HUES64 (cell line): ENCODE measurements at regions not wholly inside any gene's neighbourhood (a gene's known extent, or its start where the extent isn't known, plus 50 kb on each side); places are given as distances from the start of the nearest gene placed in this dataset.
"Not testable (repeated sequence)": the region's sequence is repeated elsewhere in the genome, so short reads cannot be mapped to it uniquely, and the experiment has no call there.

ENCODE experiments used
- H3K27ac ChIP-seq: 2 replicates; pipeline ENCODE4 v1.7.0; 2013; ENCODE audit warnings: low read depth, low read length, inconsistent platforms
- H3K27me3 ChIP-seq: 2 replicates; pipeline ENCODE4 v1.6.1; 2013; ENCODE audit warnings: mild to moderate bottlenecking, low read length; ENCODE audit not compliant: insufficient read depth
- H3K36me3 ChIP-seq: 2 replicates; pipeline ENCODE4 v1.6.1; 2013; ENCODE audit warnings: mild to moderate bottlenecking, low read length; ENCODE audit not compliant: insufficient read depth
- H3K4me1 ChIP-seq: 2 replicates; pipeline ENCODE4 v1.6.1; 2013; ENCODE audit warnings: mild to moderate bottlenecking, low read length, moderate library complexity; ENCODE audit not compliant: insufficient read depth
- H3K4me3 ChIP-seq: 2 replicates; pipeline ENCODE4 v1.5.1; 2013; ENCODE audit warnings: mild to moderate bottlenecking, low read length, moderate library complexity
- H3K9ac ChIP-seq: 2 replicates; pipeline ENCODE4 v1.6.1; 2013; ENCODE audit warnings: mild to moderate bottlenecking, low read depth, low read length
- H3K9me3 ChIP-seq: 2 replicates; pipeline ENCODE4 v1.6.1; 2013; ENCODE audit warnings: low read depth, low read length; ENCODE audit not compliant: insufficient read depth
- WGBS: fragments of 150-250, 120-280 bp; methylation state at CpG from one replicate; pipeline ENCODE4 v1.1.7; 2013; ENCODE audit warnings: missing lambda C conversion rate; 5-methylcytosine and 5-hydroxymethylcytosine counted together

DNA sequence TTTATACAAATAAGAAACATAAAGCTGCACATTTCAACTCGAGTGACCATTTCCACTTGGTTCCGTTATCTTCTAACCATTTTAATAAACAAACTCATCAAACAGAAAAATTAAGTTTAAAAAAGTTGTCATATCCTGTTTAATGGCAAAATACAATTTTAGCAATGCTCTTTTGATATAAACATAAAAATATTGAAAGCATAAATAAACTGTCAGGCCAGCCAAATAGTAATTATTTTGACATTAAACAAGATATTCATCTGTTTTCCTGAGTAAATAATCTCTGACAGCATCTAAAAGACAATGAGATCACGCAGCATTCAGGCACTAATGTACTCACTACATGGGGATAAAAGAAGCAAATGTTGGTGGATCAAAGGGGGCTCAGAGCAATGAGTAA is 145.3 kb upstream of the ATP5MC3 start:
- H3K9ac ChIP-seq, result no peak overlapping the region
- no peak overlapping the region for H3K27ac ChIP-seq
- H3K9me3 ChIP-seq, result peaks cover 26% of the 10 kb centered on the region
- H3K4me1 ChIP-seq, result no peaks in the 10 kb centered on the region
- H3K36me3 ChIP-seq, result no peaks in the 10 kb centered on the region
- over 99% methylated on average over 3 of the region's 3 CpGs for WGBS
- no peaks in the 10 kb centered on the region for H3K27me3 ChIP-seq
- H3K4me3 ChIP-seq, result no peak overlapping the region

DNA sequence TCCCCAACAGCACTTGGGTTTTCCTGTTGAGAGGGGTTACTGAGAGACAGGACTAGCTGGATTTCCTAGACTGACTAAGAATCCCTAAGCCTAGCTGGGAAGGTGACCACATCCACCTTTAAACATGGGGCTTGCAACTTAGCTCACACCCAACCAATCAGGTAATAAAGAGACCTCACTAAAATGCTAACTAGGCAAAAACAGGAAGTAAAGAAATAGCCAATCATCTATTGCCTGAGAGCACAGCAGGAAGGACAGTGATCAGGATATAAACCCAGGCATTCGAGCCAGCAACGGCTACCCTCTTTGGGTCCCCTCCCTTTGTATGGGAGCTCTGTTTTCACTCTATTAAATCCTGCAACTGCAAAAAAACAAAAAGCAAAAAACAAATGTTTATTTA is 144.7 kb upstream of the ATP5MC3 start:
- 100% methylated on average over 2 of the region's 2 CpGs for WGBS
- H3K27ac ChIP-seq, H3K36me3 ChIP-seq, H3K27me3 ChIP-seq, H3K4me3 ChIP-seq, H3K4me1 ChIP-seq, H3K9ac ChIP-seq: not testable (repeated sequence)
- H3K9me3 ChIP-seq, result peaks cover 26% of the 10 kb centered on the region

DNA sequence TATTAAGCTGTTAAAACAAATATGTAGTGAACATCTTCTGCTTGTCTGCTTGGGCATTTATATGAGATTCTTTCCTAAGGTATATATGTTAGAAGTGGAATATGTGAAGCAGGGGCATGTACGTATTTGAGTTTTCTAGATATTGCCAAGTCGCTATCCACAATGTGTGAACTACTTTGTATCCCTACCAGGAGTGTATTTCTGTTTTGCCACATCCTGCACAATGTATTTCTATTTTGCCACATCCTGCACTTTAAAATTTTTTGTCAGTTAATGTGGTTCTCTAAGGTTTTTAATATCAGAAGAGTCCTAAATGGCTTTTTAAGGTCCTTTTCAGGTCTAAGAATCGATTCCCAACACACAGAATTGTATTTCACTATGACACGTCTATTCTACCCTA is 141.7 kb upstream of the ATP5MC3 start:
- H3K27me3 ChIP-seq, result no peaks in the 10 kb centered on the region
- WGBS, result 85% methylated on average over 4 of the region's 4 CpGs
- peaks cover 26% of the 10 kb centered on the region for H3K9me3 ChIP-seq
- H3K36me3 ChIP-seq, result no peaks in the 10 kb centered on the region
- H3K27ac ChIP-seq, result no peak overlapping the region
- no peak overlapping the region for H3K9ac ChIP-seq
- H3K4me3 ChIP-seq, result no peak overlapping the region
- H3K4me1 ChIP-seq, result no peaks in the 10 kb centered on the region

DNA sequence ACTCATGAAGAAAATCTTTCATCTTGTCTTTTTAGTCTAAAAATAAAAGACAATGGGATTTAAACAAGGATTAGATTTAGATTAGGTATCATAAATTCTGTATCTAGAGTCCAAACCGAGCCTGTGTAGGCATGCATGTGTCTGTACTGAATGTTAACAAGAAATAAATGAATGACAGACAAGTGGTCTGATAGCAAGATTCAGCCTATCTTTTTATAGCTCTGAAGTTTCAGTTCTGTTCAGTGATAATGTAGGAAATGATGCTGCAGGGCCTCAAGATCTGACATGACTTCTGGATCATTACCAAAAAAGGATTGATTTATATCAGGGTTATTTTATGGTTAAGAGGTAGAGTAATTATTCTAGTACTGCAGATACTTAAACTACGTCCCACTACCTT is 137.0 kb upstream of the ATP5MC3 start:
- 82% methylated on average over 1 of the region's 2 CpGs for WGBS
- H3K9me3 ChIP-seq, result no peaks in the 10 kb centered on the region
- H3K27me3 ChIP-seq, result no peaks in the 10 kb centered on the region
- H3K4me3 ChIP-seq, result no peak overlapping the region
- H3K36me3 ChIP-seq, result no peaks in the 10 kb centered on the region
- no peaks in the 10 kb centered on the region for H3K4me1 ChIP-seq
- H3K9ac ChIP-seq, result no peak overlapping the region
- H3K27ac ChIP-seq, result no peak overlapping the region

DNA sequence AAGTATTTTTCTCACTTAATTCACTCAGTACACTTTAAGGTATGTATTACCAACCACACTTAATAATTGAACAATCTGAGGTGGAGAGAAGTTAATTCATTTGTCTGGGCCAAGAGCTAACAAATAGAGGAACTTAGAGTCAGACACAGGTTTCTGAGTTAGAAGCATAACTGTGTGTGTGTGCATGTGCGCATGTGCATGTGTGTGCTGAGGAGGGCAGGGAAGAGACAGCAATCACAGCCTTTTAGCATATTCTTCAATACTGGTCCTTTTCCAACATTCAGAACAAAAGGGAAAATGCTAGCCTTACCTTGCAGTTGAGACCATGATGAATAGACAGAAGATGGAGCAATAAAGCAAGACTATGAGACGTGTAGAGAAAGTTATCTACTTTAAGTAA is 136.2 kb upstream of the ATP5MC3 start:
- H3K27me3 ChIP-seq, result no peaks in the 10 kb centered on the region
- no peaks in the 10 kb centered on the region for H3K36me3 ChIP-seq
- no peak overlapping the region for H3K9ac ChIP-seq
- H3K27ac ChIP-seq, result no peak overlapping the region
- no peaks in the 10 kb centered on the region for H3K4me1 ChIP-seq
- no peak overlapping the region for H3K4me3 ChIP-seq
- no peaks in the 10 kb centered on the region for H3K9me3 ChIP-seq
- WGBS, result 100% methylated on average over 1 of the region's 2 CpGs

DNA sequence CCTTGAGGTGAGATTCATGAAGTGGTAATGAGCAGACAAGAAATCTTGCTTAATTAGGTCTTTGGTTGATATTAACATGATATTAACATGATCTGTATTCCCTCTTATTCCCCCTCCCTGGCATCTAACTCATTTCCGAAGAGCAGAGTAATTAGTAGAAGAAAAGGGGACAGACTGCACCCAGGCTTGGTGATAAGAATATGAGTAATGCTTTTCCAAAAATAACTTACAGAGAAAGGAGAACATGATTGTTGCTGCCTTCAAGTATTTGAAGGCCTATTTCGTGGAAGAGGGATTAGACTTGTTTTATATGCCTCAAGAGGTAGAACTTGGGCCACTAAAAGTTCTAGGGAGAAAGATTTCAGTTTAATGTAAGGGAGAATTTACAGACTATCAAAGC is 130.6 kb upstream of the ATP5MC3 start:
- Histone ChIP-seq H3K9me3 (no peaks in the 10 kb centered on the region), H3K9ac (no peak overlapping the region), H3K27me3 (no peaks in the 10 kb centered on the region), H3K4me1 (peaks cover 16% of the 10 kb centered on the region; the same call in 1 of the 2 replicates), H3K4me3 (no peak overlapping the region), H3K27ac (no peak overlapping the region), H3K36me3 (no peaks in the 10 kb centered on the region)
- WGBS, result 87% methylated on average over 2 of the region's 2 CpGs

DNA sequence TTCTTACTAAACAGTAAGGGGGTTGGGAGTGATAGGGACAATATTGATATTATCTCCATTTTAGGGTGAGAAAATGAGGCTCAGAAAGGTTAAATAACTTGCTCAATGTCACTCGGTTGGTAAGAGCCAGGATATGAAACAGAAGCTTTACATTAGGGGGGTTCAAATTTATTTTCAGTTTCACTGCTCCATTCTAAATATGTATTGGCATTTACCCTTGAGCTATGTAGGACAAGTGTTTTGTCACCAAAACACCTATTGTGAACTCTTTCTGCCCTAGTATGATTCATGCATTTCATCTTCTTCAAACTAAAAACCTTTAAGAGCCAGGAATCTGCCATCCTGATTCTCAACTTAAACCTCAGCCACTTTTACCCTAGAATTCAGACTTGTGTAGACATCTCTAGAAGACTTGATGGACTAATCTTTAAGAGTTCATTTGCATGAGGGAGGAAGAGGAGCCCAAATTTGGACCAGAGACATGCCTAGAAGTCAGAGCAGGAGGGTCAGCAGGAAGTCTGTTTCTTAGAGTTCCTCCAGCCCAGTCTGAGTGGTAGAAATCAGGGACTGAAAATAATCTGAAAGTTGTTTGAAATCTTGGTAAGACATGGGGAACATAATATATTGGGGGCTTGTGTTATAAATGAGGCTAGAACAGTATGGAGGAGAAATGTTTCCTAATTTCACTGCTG is 129.4 kb upstream of the ATP5MC3 start:
- Histone ChIP-seq H3K27me3 (no peaks in the 10 kb centered on the region), H3K9me3 (no peaks in the 10 kb centered on the region), H3K4me1 (peaks cover 16% of the 10 kb centered on the region; the same call in 1 of the 2 replicates), H3K9ac (no peak overlapping the region), H3K36me3 (no peaks in the 10 kb centered on the region), H3K4me3 (no peak overlapping the region), H3K27ac (no peak overlapping the region)
- 94% methylated on average over 1 of the region's 1 CpG for WGBS

DNA sequence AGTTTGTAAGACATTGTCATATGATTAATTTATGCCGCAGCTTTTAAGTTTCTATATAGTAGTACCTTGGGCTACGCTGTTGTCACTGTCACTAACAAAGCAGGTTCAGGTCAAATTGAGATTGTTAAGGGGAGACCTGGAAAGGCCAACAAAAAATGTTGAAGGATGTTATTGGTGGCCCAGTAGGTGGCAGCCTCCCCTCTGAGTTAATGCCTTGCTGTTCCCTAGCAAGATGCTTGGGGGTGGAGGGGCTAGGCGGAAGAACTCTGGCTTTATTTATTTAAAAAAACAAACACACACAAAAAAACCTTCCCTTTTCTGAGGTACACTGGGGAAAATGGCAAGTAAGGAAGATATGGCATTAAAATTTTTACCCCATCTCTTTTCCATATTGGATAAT is 128.3 kb upstream of the ATP5MC3 start:
- H3K9me3 ChIP-seq, result no peaks in the 10 kb centered on the region
- H3K4me3 ChIP-seq, result no peak overlapping the region
- no peaks in the 10 kb centered on the region for H3K36me3 ChIP-seq
- no peak overlapping the region for H3K27ac ChIP-seq
- H3K27me3 ChIP-seq, result no peaks in the 10 kb centered on the region
- no peak overlapping the region for H3K9ac ChIP-seq
- peaks cover 16% of the 10 kb centered on the region; the same call in 1 of the 2 replicates for H3K4me1 ChIP-seq
- 35% methylated on average over 2 of the region's 3 CpGs for WGBS

DNA sequence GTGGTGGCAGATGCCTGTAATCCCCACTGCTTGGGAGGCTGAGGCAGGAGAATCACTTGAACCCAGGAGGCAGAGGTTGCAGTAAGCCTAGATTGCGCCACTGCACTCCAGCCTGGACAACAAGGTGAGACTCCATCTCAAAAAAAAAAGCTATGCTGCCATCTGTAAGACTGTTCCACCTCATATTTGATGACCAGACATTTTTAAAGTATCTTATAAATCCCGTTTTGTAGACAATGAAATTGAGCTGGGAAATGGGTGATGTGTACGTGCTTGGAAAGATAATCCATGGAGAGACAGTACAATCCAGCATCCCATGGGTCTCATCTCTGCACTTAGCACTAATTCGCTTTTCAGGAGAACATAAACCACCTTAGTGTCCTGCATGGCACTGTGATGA is 126.5 kb upstream of the ATP5MC3 start:
- no peak overlapping the region for H3K9ac ChIP-seq
- H3K4me1 ChIP-seq, result peaks cover 16% of the 10 kb centered on the region; the same call in 1 of the 2 replicates
- 98% methylated on average over 4 of the region's 4 CpGs for WGBS
- H3K9me3 ChIP-seq, result no peaks in the 10 kb centered on the region
- H3K36me3 ChIP-seq, result no peaks in the 10 kb centered on the region
- H3K27ac ChIP-seq, result no peak overlapping the region
- H3K4me3 ChIP-seq, result no peak overlapping the region
- no peaks in the 10 kb centered on the region for H3K27me3 ChIP-seq

DNA sequence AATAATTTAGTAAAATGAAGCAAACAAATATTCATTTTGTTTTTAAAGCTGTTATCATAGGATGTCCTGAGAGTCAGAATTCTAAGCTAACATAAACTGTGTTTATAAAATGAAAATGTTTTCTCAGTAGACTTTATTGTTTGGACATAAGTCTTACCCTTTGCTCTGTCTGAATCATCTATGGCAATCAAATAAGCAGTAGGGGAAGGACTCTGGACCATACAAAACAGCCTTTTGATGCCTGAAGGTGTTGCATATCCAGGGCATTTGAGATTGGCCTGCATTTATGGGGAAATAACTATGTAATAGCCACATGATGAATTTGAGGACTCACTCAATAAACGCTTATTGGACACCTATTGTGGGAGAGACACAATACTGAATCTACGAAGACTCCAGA is 123.0 kb upstream of the ATP5MC3 start:
- no peak overlapping the region for H3K9ac ChIP-seq
- no peak overlapping the region for H3K27ac ChIP-seq
- 98% methylated on average over 2 of the region's 2 CpGs for WGBS
- no peak overlapping the region for H3K4me3 ChIP-seq
- H3K4me1 ChIP-seq, result peaks cover 5% of the 10 kb centered on the region; the same call in 1 of the 2 replicates
- H3K9me3 ChIP-seq, result no peaks in the 10 kb centered on the region
- no peaks in the 10 kb centered on the region for H3K27me3 ChIP-seq
- H3K36me3 ChIP-seq, result no peaks in the 10 kb centered on the region

DNA sequence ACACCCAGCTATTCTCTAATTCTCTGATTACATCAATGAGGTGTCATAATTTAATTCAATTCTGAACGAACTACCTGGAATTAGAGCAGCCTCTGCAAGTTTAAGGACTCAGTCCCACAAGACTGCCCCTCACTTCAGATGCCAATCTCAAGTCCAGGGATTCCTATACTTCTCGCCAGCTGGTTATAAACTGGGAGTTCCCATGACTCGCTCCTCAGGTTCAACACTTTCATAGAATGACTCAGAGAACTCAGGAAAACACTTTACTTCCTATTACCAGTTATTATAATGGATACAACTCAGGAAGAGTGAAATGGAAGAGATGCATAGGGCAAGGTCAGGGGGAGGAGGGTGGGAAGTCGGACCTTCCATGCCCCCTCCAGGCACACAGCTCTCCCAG is 112.3 kb upstream of the ATP5MC3 start:
- H3K27me3 ChIP-seq, result no peaks in the 10 kb centered on the region
- H3K4me1 ChIP-seq, result no peaks in the 10 kb centered on the region; the same call in 1 of the 2 replicates
- H3K9ac ChIP-seq, result no peak overlapping the region
- no peaks in the 10 kb centered on the region for H3K36me3 ChIP-seq
- H3K4me3 ChIP-seq, result no peak overlapping the region
- WGBS, result 95% methylated on average over 4 of the region's 4 CpGs
- H3K9me3 ChIP-seq, result no peaks in the 10 kb centered on the region
- H3K27ac ChIP-seq, result no peak overlapping the region

DNA sequence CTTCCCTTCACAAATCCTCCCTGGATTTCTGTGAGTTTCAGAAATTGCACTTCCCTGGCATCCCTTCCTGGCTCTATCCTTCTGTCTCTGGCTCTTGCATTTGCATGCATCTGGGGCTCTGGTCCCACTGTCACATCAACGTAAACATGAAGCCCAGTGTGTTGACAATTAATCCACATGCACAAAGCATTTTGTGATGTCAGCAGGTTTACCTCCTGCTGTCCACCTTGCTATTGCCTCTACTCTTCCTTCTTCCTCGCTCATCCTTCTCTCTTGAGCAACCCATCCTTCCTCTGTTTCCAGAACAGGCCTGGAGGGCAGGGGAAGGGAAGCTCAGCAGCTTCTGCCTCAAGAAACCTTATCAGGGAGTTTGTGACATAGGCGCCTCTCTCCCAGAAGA is 111.7 kb upstream of the ATP5MC3 start:
- Histone ChIP-seq H3K4me1 (no peaks in the 10 kb centered on the region; the same call in 1 of the 2 replicates), H3K9me3 (no peaks in the 10 kb centered on the region), H3K36me3 (no peaks in the 10 kb centered on the region), H3K27me3 (no peaks in the 10 kb centered on the region), H3K9ac (no peak overlapping the region), H3K27ac (no peak overlapping the region), H3K4me3 (no peak overlapping the region)
- 82% methylated on average over 3 of the region's 3 CpGs for WGBS
